HG03469 (cell line): ENCODE measurements at regions not wholly inside any gene's neighbourhood (a gene's known extent, or its start where the extent isn't known, plus 50 kb on each side); places are given as distances from the start of the nearest gene placed in this dataset.

ENCODE experiments used
- ATAC-seq: cut with Tn5 transposase; IDR thresholded peaks from one replicate; pipeline ENCODE4 v1.9.1; 2021; ENCODE audit warnings: mild to moderate bottlenecking, moderate library complexity, moderate number of reproducible peaks; ENCODE audit not compliant: unreplicated experiment

DNA sequence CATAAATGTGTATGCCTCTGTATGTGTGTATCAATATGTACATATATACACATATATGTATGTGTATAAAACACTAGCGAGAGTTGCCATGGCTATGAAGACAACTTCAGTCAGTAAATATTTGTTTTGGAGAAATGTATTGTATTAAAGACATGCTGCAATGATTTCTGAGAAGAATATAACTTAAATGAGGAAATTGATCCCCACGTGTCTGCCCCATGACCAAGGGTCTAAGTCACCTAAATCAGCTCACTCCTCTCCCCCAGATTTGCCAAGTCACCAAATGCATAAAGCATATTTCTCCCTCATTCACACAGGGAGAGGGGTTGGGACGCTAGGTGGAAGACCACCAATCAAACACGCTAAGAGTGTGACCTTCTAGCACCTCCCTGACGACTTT, 58.3 kb upstream of the LYST start:
- no peak for ATAC-seq

GRCh38 chr1:235923466-235924021, 56.8 kb upstream of the LYST start:
- ATAC-seq, result no peak

DNA sequence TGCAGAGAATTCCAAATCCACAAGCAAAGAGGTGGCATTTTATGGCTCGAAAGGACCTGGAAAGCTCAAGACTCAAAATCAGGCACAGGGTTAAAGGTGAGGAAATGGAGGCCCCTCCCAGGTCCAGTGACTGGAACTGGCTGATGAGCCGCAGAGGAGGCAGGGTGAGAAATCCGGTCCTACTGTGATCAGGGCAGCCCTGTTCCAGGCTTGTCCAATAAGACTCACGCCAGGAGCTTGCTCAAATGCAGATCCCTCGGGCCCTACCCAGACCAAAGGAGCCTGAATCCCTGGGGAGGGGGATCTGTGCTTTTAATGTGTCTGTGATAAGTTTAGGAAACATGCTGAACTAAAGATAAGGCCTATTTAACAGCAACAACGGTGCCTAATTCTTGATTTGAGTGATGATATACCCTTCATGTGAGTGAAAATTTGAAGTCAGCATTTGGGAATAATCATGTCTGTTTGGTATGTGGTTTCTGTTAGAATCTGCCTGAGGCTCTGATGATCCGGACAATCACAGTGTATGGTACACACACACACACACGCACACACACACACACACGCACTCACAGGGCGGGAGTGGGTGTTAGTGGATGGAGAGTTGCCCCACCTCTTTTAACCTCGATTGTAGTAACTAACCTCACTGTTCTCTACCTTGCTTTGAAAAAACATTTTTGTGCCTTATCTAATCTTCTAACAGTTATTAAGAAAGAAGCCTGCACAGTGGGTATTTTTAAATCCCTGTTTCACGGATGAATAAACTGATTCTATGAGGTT, 54.1 kb upstream of the LYST start:
- no peak for ATAC-seq

DNA sequence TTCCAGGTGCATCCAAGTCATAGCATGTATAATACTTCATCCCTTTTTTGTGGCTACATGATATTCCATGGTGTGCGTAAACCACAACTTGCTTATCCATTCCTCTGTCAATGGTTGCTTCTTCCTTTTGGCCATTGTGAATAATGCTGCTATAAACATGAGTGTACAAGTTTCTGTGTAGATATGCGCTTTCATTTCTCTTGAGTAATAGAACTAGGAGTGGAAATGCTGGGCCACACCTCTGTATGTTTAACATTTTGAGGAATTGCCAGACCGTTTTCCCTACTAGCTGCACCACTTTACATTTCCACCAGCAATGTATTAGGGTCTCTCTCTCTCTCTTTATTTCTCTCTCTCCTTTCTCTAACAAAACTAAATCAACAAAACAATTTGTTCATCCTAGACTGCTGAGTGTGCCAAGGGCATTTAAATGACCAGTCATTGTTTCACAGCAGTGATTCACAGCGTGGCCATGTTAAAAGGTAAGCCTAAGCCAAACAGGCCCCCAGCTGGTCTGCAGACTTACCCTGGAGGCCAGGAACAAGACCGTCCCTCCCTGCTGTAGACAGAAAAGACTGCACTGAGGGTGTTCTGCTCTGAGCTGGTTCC, 53.2 kb upstream of the LYST start:
- ATAC-seq, result no peak

- ATAC-seq, result no peak
Measured at GRCh38 chr1:235919127-235919832, 52.6 kb upstream of the LYST start.

- ATAC-seq, result no peak
Measured at GRCh38 chr1:235918465-235918864, 51.8 kb upstream of the LYST start.

DNA sequence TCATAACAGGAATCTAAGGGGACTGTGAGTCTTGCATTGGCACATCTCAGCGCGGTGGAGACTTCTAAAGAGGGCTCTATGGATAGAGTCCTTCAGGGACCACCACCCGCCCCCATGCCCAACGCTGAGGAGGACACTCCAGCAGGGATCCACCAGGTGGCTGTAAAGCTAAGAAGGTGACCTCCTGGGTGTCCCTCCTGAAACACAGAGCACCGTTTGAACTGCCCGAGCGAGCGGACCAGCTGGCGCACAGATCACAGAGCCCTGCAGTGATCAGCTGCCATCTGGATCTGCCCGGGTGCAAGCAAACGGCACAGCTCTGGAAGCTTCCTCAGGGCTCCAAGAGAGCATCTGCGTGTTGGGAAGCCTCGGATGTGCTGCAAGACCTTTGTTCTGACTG, 51.3 kb upstream of the LYST start:
- no peak for ATAC-seq

DNA sequence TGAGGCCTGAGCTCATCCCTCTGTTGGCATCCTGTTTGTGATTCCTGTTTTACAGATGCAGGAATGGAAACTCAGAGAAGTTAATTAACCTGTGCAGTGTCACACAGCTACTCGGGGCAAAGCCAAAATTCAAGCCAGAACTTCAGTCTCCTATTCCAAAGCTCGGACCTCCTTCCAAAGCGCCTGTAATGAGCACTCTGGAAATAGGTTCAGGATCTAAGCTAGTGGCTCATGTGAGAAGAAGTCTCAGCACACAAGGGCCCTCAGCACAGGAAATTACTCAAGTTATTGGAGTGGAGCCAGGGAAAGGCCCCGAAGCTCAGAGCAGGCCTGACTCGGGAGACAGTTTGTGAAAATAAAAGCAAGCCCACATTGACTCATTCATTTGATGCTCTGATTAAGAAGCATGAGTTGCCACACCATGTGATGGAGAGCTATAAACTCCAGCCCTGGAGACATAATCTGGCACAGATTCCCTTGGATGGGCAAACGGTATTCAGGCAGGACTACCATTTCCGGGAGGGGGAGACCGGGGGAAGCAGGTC, 50.6 kb upstream of the LYST start:
- peak; percentile 73 for ATAC-seq
